HG02884 (cell line): ENCODE measurements at regions not wholly inside any gene's neighbourhood (a gene's known extent, or its start where the extent isn't known, plus 50 kb on each side); places are given as distances from the start of the nearest gene placed in this dataset.

ENCODE experiments used
- ATAC-seq: cut with Tn5 transposase; IDR thresholded peaks from one replicate; pipeline ENCODE4 v1.9.1; 2021; ENCODE audit warnings: mild to moderate bottlenecking, moderate library complexity; ENCODE audit not compliant: unreplicated experiment

DNA sequence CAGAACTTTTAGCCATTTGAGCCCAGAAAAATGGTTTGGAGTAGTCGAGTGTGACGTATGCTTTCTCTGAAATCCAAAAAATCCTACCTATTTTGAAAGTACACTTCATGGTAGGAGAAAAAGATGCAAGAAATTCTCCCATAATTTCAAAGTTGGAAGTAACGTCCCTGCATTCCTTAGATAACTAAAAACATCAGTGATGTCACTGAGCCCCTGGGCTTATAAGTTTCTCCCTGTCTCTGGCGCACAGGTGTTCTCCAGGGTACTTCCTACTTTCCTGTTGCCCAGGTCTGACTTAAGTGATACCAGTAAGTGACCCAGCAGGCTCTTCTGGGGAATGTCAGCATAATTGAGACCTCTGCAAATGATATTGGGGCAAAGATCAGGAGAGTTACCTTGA, 90.5 kb upstream of the WDR1 start:
- no peak for ATAC-seq

DNA sequence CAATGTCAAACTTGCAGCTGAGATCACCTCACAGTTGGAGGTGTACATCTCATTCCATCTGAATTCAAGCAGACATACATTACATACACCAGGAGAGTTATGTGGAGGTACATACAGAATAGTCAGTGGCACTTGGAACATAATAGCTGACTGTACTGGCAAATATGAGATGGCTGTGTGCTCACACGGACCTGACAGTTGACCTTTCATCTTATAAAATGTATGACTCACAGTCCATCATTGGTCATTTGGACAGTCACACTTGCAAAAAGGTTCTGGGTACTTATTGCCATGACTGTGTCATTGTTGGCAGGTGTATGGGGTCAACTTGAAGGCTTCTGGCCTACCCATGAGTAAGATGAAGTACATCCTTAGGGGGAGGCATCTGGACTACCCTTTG, 88.6 kb upstream of the WDR1 start:
- no peak for ATAC-seq

DNA sequence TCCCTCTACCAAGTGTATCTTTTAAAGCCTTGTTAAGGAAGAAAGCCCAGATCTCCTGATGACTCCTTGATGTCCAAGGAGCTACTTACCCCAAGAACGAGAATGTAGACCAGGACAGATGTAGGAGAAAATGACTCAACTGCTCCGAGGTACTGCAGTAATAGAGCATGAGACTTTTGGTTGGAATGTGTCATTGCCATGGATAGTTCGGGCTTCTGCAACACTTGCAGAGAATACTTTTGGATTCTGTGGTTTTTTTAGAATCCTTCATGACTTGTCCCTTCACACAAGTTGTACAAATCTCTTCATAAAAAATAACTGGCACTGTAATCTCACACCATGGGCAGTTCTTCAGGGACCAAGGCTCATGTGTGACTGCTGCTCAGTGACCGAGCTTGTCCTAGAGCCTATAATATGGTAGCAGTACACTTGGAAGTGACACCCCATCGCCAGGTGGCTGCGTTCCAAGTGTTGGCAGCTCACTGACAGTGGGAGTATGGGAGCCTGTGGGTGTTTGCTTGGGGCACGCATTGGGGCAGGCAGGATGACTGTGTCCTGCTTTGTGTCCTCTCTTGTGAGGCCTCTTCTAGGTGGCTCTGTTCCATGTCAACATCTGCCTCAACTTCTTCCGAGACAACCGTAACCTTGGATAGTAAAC, 87.9 kb upstream of the WDR1 start:
- no peak for ATAC-seq

DNA sequence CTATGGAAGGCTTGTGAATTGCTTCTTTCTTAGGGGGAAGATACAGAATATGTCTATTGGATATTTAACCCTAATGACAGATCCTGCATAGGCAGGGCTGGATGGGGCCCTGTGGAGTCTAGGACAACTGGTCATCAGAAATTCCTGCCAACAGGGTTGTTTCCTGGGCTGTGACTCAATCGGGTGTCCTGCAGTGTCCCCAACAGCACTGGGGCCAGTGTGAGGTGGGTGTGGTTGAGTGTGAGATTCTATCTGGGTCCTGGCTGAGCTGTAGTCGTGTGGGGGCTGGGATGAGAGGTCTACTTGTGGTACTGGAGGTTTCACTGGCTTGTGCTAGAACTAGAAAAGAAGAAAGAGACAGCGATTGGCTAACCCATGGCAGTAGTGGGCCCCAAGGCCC, 87.3 kb upstream of the WDR1 start:
- ATAC-seq: no peak

DNA sequence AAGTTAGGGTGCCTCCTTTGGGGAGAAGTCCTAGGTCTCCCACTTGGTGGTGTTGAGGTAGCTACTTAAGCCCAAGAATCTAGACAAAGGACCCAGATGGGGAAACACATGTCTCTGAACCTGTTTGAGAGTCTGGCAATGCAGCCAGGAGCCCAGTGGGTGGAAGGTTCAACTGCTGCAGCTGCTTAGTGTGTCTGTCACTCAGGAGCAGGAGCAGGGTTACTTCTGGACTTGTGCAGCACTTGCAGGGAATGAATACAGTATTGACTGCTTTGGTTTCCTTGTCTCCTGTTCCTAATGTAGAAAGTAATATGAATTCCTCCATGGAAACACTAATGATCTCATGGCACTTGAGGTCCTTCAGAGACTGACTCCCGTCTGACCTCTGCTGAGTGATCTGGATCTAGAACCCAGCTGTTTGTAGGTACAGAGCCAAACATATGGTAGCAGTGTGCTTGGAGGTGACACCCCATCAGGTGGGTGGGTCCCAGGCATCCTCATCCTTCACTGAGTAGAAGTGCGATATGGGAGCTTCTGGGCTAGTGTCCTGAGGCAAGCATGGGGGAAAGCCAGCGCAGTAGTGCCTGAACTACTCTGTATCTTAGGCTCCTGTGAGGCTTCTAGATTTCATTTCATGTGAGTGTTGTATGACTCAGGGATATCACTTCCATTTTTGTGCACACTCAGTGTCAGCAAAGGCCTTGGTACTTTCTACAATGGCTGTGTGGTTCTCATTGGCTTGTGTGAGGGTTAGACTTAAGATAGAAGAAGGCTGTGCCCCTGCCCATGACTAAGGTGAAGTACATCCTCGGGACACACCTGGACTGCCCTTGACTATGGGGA, 85.0 kb upstream of the WDR1 start:
- no peak for ATAC-seq

DNA sequence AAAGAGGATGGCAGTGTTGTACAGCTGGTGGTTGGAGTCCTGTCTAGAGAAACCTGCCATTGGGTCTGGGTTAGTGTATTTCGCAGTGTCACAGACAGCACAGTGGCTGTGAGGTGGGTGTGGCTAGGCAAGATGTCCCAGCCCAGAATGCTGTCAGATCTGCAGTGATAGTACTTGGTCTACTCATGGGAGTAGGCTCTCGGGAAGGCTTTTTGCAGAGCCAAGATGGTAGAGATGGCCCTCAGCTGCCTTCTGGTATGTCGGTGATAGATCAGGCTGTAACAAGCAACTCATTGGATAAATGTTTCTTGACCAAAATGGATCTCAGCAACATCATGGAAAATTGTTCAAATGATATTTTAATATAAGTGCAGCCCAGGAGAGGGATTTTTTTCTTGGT, 84.3 kb upstream of the WDR1 start:
- ATAC-seq: no peak

DNA sequence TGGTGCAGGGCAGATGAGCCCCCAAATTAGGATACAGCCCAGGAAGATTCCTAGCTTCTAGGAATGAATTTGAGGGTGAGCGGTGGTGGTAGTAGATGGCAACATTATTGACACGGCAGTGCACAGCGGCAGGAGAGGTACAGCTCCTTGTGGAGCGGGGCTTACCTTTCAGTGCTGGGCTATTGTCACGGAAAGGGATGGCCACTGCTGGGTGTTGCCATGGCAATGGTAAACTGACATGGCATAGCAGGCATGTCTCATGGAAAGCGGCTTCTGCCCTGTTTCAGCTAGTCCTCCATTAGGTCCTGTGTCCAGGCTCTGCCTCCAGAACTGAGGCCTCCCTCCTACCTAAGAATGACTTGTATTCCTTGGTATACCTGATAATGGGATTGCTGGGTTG, 81.8 kb upstream of the WDR1 start:
- ATAC-seq: no peak

DNA sequence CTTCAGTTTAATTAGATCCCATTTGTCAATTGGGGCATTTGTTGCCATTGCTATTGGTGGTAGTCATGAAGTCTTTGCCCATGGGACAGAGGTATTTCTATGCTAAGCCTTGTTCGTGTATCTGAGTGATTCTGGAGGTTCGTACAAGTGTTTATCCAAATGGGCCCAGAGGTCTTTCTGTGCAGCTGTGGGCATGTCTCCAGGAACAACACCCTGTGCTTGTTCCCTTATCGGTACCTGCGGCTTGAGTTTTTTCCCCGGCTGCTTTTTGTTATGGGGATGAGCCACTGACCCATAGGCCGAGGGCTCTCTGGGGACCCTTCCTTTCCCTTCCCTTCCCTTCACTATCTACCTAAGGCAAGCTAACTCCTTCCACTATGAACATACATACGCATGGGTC, 81.4 kb upstream of the WDR1 start:
- no peak for ATAC-seq

DNA sequence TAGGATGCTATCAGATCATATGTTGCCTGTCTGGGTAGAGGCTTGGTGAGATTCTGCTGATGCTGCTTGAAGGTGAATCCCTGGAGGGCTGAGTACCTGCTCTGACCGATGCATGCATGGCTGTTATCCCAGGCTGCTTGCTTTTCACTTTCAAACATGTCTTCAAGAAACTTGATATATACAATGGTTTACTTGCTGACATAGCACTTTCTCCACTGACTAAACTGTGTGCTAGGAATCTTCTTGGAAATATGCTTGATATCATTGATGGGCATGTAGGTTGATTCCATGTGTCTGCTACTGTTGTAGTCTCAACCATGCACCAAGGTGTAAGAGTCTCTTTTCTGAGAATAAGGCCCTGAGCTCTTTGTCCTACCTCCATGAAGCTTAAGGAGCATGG, 79.6 kb upstream of the WDR1 start:
- ATAC-seq: no peak

DNA sequence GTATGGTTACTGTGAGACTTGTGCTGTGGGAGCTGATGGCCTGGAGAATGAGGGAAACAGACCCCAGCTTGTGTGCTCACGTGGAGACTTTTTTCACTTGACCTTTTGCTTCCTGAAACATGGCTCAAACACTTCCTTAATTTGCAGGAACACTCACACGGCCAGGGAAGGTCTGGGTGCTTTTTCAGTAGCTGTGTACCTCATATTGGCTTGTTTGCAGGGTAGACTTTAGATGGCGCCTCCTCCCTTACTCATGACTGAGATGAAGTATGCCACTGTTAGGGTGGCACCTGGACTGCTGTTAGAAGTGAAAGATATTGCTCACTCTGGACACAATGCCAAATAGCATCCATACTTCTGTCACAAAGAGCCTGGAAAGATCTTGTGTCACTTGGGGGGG, 75.7 kb upstream of the WDR1 start:
- ATAC-seq: no peak

DNA sequence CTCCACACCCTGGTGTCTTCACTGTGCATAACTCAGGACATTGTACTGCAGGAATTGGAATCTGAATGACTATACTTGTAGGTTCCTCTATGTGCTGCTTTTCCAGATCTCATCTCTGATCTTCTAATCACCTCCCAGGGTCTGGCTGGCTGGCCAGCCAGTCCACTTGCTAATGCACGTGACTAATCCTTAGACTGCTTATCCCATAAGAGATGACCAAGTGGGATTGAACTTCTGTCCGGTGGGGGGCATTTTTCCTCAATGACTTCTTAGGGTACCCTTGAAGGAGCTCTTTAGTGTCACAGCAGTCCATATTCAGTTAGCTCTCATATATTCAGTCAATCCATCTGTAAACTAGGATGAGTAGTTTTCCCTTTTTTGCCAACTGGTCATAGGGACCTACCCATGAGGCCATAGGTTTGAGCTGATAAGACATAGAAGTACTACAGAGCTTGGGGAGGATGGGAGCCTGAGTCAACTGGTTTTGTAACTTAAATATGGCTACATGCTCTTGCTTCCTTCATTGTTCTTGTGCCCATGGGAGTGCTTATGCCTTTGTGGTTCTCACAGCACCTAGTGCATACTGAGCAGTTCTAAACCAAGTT, 71.9 kb upstream of the WDR1 start:
- ATAC-seq: no peak

DNA sequence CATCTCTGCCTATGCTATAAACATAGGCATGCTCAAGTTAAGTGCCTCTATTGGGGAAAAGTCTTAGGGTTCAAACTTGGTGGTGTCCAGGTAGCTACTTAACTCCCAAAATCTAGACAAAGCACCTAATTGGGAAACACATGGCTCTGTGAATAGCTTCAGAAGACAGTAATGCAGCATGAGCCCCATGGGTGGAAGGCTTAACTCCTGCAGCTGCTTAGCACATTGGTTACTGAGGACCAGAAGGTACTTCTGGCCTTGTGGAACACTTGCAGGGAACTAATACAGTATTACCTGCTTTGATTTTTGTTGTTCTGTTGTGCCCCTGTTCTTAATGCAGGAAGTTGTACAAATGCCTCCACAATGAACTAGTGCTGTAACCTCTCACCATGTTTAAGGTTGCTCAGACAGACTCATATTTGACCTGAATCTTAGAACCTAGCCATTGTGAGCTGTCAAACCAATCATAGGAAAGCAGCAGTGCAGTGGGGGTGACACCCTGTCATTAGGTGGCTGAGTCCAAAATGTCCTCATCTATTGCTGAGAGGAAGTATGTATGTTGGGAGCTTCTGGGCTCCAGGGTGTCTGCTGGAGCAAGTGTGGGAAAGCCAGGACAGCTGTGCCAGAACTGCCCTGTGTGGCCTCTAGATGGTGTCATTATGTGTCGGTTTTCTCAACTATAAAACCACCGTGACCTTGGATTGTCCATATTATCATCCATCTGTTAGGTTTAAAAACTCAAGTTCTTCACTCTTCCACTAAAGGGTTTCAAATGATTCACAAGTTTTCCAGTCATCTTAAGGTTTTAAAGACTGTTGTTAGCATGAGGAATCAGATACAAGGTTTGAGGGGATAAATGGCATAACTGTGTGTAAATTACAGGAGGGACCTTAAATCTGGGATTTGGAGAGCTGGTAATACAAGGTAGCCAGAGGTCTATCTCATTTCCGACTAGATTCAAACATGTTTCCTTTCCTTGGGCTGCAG, 69.9 kb upstream of the WDR1 start:
- ATAC-seq: no peak

DNA sequence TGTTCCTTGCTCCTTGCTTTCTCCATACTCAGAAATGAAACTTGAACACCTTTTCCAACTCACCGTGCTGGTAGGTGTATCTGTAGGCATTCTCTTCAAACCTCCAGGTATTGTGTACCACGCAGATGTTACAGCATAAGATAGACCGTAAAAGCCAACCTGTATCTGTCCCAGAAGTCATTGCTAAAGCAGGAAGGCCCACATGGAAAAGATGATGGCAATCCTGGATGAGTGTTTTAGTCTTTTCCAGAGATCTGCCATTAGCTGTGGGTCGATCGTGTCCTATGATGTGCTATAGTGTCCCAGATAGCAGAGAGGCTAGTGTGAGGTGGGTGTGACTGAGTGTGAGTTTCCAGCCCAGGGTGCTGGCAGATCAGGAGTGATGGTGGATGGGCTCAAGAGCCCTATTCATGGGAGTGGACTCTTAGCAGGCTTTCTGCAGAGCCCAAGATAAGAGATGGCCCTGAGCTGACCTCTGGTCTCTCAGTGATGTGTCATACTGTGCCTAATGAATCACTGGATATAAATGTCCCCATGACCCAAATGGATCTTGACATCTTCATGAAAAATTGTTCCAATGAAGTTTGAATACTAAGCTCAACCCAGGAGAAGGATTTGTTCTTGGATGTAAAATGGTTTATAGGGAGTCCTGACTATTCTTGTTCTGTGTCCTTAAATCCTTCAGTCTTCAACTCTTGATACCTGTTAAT, 69.1 kb upstream of the WDR1 start:
- ATAC-seq: no peak

DNA sequence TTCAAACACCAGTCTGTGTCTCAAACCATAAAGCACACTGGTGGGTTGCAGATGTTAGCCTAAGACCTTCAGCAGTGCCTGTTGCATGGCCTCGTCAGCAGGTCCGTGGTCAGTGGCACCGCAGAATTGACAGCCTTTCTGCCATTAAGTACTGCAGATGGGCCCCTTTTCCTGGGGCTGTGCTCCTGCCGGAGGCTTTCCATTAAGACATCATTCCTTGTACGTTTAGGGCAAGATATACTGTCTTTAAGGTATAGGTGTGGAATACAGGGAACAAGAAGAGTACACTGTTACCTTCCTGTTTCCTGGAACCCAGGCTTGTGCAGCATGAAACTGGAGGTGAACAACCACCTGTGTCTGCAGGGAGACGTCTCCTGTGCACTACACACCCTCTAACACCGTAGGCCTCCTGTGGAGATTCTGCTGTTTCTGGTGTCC, 67.9 kb upstream of the WDR1 start:
- no peak for ATAC-seq

DNA sequence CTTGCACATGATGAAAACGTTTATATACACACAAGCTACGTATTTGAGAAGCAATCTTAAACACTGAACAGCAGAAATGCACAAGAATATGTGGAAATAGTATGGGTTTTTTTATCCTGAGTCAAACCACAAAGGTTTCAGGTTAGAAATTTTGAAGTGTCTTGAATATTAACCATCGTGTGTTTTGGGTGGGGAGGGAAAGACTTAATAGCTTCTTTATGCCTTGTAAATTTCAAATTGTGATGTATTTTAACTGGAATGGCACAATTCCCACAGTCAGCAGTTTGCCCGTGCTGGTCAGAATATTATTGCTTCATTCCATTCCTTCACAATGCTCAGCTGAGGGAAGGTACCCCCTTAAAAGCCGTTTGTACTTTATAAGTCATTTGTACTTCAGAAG, 67.4 kb upstream of the WDR1 start:
- ATAC-seq: no peak

DNA sequence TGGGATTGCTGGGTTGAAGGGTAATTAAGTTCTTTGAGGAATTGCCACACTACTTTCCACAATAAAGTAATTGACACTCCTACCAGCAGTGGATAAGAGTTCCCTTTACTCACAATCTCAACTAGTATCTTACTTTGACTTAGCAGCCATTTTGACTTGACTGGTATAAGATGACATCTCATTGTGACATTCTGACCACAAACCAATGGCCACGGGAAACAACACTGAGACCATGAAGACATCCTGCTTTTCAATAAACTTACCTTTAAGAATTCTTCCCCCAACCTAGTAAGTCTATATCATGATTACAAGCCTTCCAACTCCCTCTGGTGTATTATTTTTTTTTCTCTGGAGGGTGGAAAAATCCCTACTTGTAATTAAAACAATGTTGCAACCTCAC, 66.9 kb upstream of the WDR1 start:
- ATAC-seq: no peak

DNA sequence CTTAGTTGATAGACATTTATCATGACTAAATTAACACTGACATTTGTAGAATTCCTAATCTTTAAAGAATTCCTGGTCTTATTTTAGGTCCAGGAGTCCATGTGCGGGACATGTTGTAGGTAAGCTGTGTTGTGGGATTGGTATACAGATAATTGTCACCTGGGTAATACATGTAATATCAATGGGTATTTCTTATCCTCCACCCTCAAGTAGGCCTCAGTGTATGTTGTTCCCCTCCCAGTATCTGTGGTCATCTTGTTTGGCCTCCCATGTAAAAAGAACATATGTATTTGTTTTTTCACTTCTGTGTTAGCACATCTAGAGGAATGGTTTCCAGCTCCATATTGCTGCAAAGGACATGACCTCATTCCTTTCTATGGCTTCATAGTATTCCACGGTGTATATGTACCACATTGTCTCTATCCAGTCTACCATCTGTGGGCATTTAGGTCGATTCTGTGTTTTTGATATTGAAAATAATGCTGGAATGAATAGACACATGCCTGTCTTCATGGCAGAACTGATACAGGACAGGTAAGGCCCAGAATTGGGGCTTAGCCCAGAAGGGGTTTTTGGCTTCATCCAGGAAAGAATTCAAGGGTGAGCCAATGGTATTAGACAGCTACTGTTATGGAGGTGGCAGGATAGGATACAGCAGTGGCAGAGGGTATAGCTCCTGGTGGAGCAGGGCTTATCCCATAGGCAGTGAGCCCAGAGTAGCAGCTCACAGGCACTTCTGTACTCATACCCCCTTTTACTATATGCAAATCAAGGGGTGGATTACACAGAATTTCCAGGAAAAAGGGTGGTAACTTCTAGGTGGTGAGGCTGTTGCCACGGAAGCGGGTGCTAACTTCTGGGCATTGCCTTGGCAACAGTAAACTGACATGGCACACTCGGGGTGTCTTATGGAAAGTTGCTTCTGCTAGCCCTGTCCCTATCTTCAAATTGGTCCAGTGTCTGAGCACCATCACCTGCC, 66.1 kb upstream of the WDR1 start:
- no peak for ATAC-seq

DNA sequence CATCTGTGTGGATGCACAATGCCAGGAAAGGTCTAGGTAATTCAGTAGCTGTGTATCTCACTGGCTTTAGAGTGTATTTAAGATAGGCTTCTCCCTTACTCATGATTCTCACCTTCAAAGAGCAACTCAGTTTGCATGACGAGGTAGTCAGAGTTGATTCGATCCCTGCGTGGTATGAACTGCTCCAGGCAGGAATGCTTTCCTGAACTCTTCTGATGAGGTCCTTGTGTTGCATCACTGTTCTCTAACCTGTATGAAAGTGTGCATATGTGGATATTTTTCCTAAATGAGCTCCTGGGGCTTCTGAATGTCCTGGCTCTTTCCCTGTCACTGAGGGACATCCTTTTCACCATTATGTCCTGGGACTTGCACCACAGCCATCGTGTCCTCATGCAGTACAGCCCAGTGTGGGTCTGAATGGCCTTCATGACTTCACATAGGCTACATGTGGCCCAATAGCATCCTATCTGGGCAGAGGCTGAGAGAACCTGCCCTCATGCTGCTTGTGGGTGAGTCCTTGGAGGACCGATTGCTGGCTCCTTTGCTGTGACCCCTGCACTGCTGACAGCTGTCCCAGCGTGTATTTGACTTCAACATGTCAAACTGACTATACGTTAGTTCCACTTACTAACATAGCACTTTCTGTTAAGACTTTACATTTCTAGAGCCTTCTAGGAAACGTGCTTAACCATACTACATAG, 65.3 kb upstream of the WDR1 start:
- ATAC-seq: no peak
